ENCODE measurements at regions not wholly inside any gene's neighbourhood (a gene's known extent, or its start where the extent isn't known, plus 50 kb on each side); places are given as distances from the start of the nearest gene placed in this dataset.

DNA sequence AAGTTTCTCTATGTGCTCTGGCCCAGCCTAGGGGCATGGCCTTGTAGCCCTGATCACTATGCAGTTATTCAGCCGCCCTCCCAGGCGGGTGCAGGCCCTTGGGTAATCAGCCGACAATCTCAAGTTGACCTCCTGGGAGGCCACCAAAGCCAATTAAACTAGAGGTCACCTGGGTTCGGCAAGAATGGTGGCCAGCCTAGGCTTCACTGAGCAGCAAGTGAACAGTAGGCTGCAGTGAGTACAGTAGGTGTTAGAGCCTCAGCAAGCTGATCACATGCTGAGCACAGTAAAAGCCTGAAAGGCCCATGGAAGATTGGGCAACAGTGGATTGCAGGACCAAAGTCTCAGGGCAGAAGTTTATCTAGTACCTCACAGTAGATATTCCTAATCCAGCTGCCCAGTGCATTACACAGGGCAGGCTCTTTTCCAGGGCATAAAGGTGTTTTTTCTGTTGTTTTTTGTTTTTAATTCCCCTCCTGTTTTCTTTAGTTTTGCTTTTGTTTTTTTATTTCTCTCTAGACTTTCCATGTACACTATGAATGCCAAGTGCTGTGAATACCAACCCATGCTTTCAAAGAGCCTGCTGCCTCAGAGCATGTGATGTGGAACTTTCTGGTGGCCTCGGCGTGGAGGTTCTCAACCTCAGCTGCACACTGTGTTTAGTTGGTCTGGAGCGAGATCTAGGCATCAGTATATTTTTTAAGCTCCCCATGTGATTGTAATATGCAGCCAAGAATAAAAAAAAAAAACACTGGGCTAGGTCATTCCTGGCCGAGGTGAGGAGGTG, 55.9 kb upstream of the ATL2 start:
- Histone ChIP-seq H3K9me3 (ENCODE audit: low read length) (no peaks in the 10 kb centered on the region), H3K4me1 (ENCODE audit: insufficient read depth, low read length, severe bottlenecking) (no peaks in the 10 kb centered on the region), H3K36me3 (ENCODE audit: insufficient read depth, low read length) (no peaks in the 10 kb centered on the region), H3K27ac (ENCODE audit: low read depth, low read length, poor library complexity, severe bottlenecking) (no peak overlapping the region), H3F3A (ENCODE audit: insufficient read depth, low read length) (no peaks in the 10 kb centered on the region), H2AFZ (ENCODE audit: low read length) (no peak overlapping the region), H3K9me2 (ENCODE audit: low read depth, low read length) (no peaks in the 10 kb centered on the region), H3K4me2 (ENCODE audit: low read length) (no peak overlapping the region), H3K4me3 (ENCODE audit: low read depth, low read length, poor library complexity, severe bottlenecking) (no peak overlapping the region), H3K79me2 (ENCODE audit: insufficient read depth, low read length) (no peaks in the 10 kb centered on the region), H3K9ac (ENCODE audit: low read length) (no peak overlapping the region), H3K27me3 (ENCODE audit: insufficient read depth, low read length) (no peaks in the 10 kb centered on the region), H4K20me1 (ENCODE audit: insufficient read depth, low read length) (no peaks in the 10 kb centered on the region)
- TF ChIP-seq, protein P1, sequence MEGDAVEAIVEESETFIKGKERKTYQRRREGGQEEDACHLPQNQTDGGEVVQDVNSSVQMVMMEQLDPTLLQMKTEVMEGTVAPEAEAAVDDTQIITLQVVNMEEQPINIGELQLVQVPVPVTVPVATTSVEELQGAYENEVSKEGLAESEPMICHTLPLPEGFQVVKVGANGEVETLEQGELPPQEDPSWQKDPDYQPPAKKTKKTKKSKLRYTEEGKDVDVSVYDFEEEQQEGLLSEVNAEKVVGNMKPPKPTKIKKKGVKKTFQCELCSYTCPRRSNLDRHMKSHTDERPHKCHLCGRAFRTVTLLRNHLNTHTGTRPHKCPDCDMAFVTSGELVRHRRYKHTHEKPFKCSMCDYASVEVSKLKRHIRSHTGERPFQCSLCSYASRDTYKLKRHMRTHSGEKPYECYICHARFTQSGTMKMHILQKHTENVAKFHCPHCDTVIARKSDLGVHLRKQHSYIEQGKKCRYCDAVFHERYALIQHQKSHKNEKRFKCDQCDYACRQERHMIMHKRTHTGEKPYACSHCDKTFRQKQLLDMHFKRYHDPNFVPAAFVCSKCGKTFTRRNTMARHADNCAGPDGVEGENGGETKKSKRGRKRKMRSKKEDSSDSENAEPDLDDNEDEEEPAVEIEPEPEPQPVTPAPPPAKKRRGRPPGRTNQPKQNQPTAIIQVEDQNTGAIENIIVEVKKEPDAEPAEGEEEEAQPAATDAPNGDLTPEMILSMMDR (IDR thresholded peaks at IDR 0.05; ENCODE audit: low read length), result no peak
- no peak for TF ChIP-seq EZH2 (IDR thresholded peaks at IDR 0.05; ENCODE audit: borderline replicate concordance, low read length)

DNA sequence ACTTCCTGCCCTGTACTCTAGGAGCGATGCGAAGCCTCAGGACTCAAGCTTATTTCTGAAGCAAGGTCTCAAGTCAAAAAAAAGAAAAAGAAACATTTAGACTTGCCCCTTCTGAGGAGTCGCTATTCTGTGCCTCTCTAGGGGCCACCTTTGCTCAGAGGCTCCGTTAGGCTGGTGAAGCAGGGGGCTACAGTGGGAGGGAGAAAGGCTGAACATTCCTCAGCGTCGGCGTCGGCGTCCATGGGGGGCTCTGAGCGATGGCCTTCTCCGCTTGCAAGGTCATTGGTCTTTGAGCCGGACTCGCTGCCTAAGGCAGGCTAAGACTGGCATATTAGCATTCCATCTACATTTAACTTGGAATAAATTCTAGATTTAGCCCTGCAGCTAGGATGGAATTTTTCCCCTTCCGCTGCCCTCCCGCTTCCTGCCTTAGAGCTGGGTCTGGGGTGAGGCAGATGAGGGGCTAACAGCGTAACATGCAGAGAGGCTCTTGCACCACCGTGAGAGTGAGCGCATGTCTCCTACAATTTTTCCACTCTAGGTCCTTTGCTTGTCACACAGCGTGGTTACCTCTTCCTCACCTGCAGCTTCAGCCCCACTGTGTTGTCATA, 53.6 kb upstream of the ATL2 start:
- H3K9me2 ChIP-seq (ENCODE audit: low read depth, low read length), result no peaks in the 10 kb centered on the region
- no peaks in the 10 kb centered on the region for H3K36me3 ChIP-seq (ENCODE audit: insufficient read depth, low read length)
- H3K4me1 ChIP-seq (ENCODE audit: insufficient read depth, low read length, severe bottlenecking), result no peaks in the 10 kb centered on the region
- no peak for TF ChIP-seq EZH2 (IDR thresholded peaks at IDR 0.05; ENCODE audit: borderline replicate concordance, low read length)
- TF ChIP-seq, protein P1 (IDR thresholded peaks at IDR 0.05; ENCODE audit: low read length), result no peak
- H3F3A ChIP-seq (ENCODE audit: insufficient read depth, low read length), result no peaks in the 10 kb centered on the region
- no peaks in the 10 kb centered on the region for H3K9me3 ChIP-seq (ENCODE audit: low read length)
- H4K20me1 ChIP-seq (ENCODE audit: insufficient read depth, low read length), result no peaks in the 10 kb centered on the region
- 0 out of 2 replicates have a peak, but pooled peaks cover 4% of the 10 kb centered on the region for H3K27me3 ChIP-seq (ENCODE audit: insufficient read depth, low read length)
- no peak overlapping the region for H3K4me3 ChIP-seq (ENCODE audit: low read depth, low read length, poor library complexity, severe bottlenecking)
- no peak overlapping the region for H3K27ac ChIP-seq (ENCODE audit: low read depth, low read length, poor library complexity, severe bottlenecking)
- H3K9ac ChIP-seq (ENCODE audit: low read length), result no peak overlapping the region
- no peaks in the 10 kb centered on the region for H3K79me2 ChIP-seq (ENCODE audit: insufficient read depth, low read length)
- no peak overlapping the region for H2AFZ ChIP-seq (ENCODE audit: low read length)
- no peak overlapping the region for H3K4me2 ChIP-seq (ENCODE audit: low read length)

DNA sequence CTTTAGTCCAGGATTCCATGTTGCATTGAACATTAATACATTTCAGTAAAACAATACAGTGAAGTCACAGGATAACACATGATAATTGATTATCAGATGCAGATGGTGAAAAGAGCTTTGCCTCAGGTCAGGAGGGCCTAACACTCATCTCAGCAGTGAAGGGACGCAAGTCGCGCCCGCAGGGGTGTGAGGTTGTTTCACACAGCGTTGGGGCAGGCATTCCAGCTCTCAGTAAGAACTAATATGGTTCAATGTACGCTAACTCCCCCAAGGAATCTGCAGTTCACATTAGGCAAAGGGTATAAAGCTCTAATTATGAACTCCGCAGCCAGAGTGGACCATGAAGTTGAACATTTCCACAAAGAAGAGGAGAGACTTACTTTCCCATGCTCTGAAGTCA, 53.1 kb upstream of the ATL2 start:
- H3K9me2 ChIP-seq (ENCODE audit: low read depth, low read length), result no peaks in the 10 kb centered on the region
- H3K4me1 ChIP-seq (ENCODE audit: insufficient read depth, low read length, severe bottlenecking), result no peaks in the 10 kb centered on the region
- H3K27ac ChIP-seq (ENCODE audit: low read depth, low read length, poor library complexity, severe bottlenecking), result no peak overlapping the region
- H3K79me2 ChIP-seq (ENCODE audit: insufficient read depth, low read length), result no peaks in the 10 kb centered on the region
- H4K20me1 ChIP-seq (ENCODE audit: insufficient read depth, low read length), result no peaks in the 10 kb centered on the region
- H3K9ac ChIP-seq (ENCODE audit: low read length), result no peak overlapping the region
- H3K4me3 ChIP-seq (ENCODE audit: low read depth, low read length, poor library complexity, severe bottlenecking), result no peak overlapping the region
- H3K4me2 ChIP-seq (ENCODE audit: low read length), result no peak overlapping the region
- H3K36me3 ChIP-seq (ENCODE audit: insufficient read depth, low read length), result no peaks in the 10 kb centered on the region
- TF ChIP-seq EZH2 (IDR thresholded peaks at IDR 0.05; ENCODE audit: borderline replicate concordance, low read length), result no peak
- TF ChIP-seq, protein P1 (IDR thresholded peaks at IDR 0.05; ENCODE audit: low read length), result no peak
- no peak overlapping the region for H2AFZ ChIP-seq (ENCODE audit: low read length)
- no peaks in the 10 kb centered on the region for H3K9me3 ChIP-seq (ENCODE audit: low read length)
- H3F3A ChIP-seq (ENCODE audit: insufficient read depth, low read length), result no peaks in the 10 kb centered on the region
- 0 out of 2 replicates have a peak, but pooled peaks cover 8% of the 10 kb centered on the region for H3K27me3 ChIP-seq (ENCODE audit: insufficient read depth, low read length)

Measured in OCI-LY1 (cell line).